Smooth muscle cell (in vitro differentiated cells): ENCODE measurements at regions not wholly inside any gene's neighbourhood (a gene's known extent, or its start where the extent isn't known, plus 50 kb on each side); places are given as distances from the start of the nearest gene placed in this dataset.

Experiments
- DNase-seq: peaks from one replicate; lab custom pipeline; 2025; ENCODE audit not compliant: unreplicated experiment; lab: John Stamatoyannopoulos, UW
- H2AFZ ChIP-seq: fragments of 200-600 bp; sonication (generic); 2 replicates; pipeline ENCODE4 v1.6.0; 2016; ENCODE audit warnings: antibody characterized with exemption, low read depth, mild to moderate bottlenecking
- H3F3A ChIP-seq: fragments of 200-600 bp; sonication (generic); 2 replicates; pipeline ENCODE4 v1.6.0; 2017; ENCODE audit warnings: antibody characterized with exemption, low read depth
- H3K27ac ChIP-seq: fragments of 200-600 bp; sonication (generic); 2 replicates; pipeline ENCODE4 v1.5.1; 2016; ENCODE audit warnings: low read depth, mild to moderate bottlenecking
- H3K27me3 ChIP-seq: fragments of 200-600 bp; sonication (generic); 2 replicates; pipeline ENCODE4 v1.6.1; 2016; ENCODE audit warnings: low read depth, mild to moderate bottlenecking
- H3K36me3 ChIP-seq: fragments of 200-600 bp; sonication (generic); 2 replicates; pipeline ENCODE4 v1.5.1; 2016; ENCODE audit warnings: low read depth
- H3K4me1 ChIP-seq: fragments of 200-600 bp; sonication (generic); 2 replicates; pipeline ENCODE4 v1.5.1; 2016; ENCODE audit warnings: low read depth
- H3K4me2 ChIP-seq: fragments of 200-600 bp; sonication (generic); 2 replicates; pipeline ENCODE4 v1.6.0; 2016; ENCODE audit warnings: mild to moderate bottlenecking
- H3K4me3 ChIP-seq: fragments of 200-600 bp; sonication (generic); 2 replicates; pipeline ENCODE4 v1.5.1; 2016; ENCODE audit warnings: mild to moderate bottlenecking
- H3K79me2 ChIP-seq: fragments of 200-600 bp; sonication (generic); 2 replicates; pipeline ENCODE4 v1.6.0; 2016; ENCODE audit warnings: low read depth, mild to moderate bottlenecking
- H3K9ac ChIP-seq: fragments of 200-600 bp; sonication (generic); 2 replicates; pipeline ENCODE4 v1.6.0; 2016; ENCODE audit warnings: low read depth
- H3K9me3 ChIP-seq: fragments of 200-600 bp; sonication (generic); replicated peaks from 2 replicates; pipeline ENCODE4 v1.5.1; 2016; ENCODE audit warnings: low read depth
- H4K20me1 ChIP-seq: fragments of 200-600 bp; sonication (generic); 2 replicates; pipeline ENCODE4 v1.6.0; 2016; ENCODE audit warnings: low read depth
- WGBS: methylation state at CpG from one replicate; pipeline ENCODE4 v1.1.7; 2016; ENCODE audit warnings: low lambda C conversion rate; 5-methylcytosine and 5-hydroxymethylcytosine counted together
- TF ChIP-seq, protein P1 (sequence below): fragments of 200-600 bp; sonication (generic); IDR thresholded peaks from 2 replicates; pipeline ENCODE4 v1.5.1; 2017; ENCODE audit warnings: borderline replicate concordance, mild to moderate bottlenecking, antibody characterized with exemption; ENCODE audit not compliant: insufficient read depth, poor library complexity, severe bottlenecking

DNA sequence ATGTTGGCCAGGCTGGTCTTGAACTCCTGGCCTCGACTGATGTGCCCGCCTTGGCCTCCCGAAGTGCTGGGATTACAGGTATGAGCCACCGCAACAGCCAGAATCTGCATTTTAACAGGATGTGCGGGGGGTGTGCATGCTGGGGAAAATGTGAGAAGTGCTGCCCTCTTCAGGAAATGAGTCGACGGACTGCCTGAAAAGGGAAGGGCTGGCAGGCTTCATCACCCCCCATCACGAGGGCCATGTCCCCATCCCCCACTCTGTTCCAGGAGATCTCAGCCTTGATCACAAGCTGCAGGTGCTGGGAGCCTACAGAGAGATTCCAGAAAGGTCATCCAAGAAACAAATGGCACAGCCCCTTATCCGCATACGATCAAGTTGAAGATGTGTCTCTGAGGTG is 195.3 kb upstream of the RPL38 start:
- Histone ChIP-seq H3K4me1 (peaks cover 7% of the 10 kb centered on the region), H3K27ac (no peak overlapping the region), H3K4me3 (no peak overlapping the region), H3F3A (no peaks in the 10 kb centered on the region), H4K20me1 (no peaks in the 10 kb centered on the region), H3K79me2 (no peaks in the 10 kb centered on the region), H3K9ac (no peak overlapping the region), H3K27me3 (peaks cover 15% of the 10 kb centered on the region), H3K9me3 (no peaks in the 10 kb centered on the region), H3K36me3 (no peaks in the 10 kb centered on the region), H2AFZ (no peak overlapping the region), H3K4me2 (no peak overlapping the region)
- WGBS, result 45% methylated on average over 10 of the region's 10 CpGs
- DNase-seq, result no peak
- TF ChIP-seq, protein P1, sequence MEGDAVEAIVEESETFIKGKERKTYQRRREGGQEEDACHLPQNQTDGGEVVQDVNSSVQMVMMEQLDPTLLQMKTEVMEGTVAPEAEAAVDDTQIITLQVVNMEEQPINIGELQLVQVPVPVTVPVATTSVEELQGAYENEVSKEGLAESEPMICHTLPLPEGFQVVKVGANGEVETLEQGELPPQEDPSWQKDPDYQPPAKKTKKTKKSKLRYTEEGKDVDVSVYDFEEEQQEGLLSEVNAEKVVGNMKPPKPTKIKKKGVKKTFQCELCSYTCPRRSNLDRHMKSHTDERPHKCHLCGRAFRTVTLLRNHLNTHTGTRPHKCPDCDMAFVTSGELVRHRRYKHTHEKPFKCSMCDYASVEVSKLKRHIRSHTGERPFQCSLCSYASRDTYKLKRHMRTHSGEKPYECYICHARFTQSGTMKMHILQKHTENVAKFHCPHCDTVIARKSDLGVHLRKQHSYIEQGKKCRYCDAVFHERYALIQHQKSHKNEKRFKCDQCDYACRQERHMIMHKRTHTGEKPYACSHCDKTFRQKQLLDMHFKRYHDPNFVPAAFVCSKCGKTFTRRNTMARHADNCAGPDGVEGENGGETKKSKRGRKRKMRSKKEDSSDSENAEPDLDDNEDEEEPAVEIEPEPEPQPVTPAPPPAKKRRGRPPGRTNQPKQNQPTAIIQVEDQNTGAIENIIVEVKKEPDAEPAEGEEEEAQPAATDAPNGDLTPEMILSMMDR, result no peak

DNA sequence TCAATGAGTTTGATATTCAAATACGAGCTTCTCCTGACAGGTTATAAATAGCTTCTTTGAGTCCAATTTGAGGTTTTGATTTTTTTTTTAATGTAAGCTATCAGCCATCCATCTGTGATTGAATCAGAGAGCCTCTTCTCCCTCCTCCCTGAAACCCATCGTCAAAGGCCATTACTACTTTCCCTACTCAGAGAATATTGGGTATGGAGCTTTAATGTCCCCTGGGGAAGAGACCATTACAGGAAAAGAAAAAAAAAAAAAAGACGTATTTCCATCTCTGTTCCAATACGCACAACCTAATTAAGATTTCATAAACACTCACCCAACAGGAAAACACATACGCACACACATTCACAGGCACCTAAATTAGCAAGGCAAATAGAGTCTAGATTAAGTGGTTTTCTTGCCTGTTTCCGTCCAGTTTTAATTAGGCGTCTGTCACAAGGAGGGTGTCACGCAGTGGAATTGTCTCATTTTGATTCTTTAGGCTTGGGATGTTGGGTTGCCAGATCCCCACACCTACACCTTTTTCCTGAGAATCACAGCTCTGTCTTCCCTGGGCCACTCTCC is 194.3 kb upstream of the RPL38 start:
- no peak overlapping the region for H3K27ac ChIP-seq
- WGBS, result 89% methylated on average over 8 of the region's 8 CpGs
- no peaks in the 10 kb centered on the region for H3F3A ChIP-seq
- no peak overlapping the region for H3K9ac ChIP-seq
- no peak overlapping the region for H3K4me2 ChIP-seq
- peaks cover 13% of the 10 kb centered on the region for H3K27me3 ChIP-seq
- TF ChIP-seq, protein P1, result no peak
- peaks cover 7% of the 10 kb centered on the region for H3K4me1 ChIP-seq
- no peak overlapping the region for H2AFZ ChIP-seq
- H3K79me2 ChIP-seq, result no peaks in the 10 kb centered on the region
- DNase-seq, result no peak
- no peak overlapping the region for H3K4me3 ChIP-seq
- H4K20me1 ChIP-seq, result no peaks in the 10 kb centered on the region
- H3K9me3 ChIP-seq, result no peaks in the 10 kb centered on the region
- no peaks in the 10 kb centered on the region for H3K36me3 ChIP-seq

DNA sequence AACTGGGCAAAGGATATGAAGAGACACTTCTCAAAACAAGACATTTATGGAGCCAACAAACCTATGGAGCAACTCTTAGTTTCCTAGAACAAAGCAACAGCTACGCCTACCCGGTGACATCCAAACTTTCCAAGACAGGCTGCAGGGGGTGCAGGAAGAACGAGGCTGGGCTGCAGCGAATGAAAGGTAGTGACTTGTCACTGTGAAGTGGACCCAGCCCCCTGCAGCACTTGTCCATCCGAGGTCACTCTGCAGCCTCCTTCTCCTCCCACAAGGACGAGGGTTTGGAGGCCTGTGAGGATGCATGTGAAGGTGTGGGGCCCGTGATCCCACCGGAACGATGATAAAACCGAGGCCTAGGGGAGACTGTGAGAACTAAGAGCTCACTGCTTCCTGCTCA is 192.6 kb upstream of the RPL38 start:
- Histone ChIP-seq H3K9me3 (no peaks in the 10 kb centered on the region), H3K9ac (no peak overlapping the region), H3K4me2 (no peak overlapping the region), H3F3A (no peaks in the 10 kb centered on the region), H3K4me3 (no peak overlapping the region), H2AFZ (no peak overlapping the region), H3K79me2 (no peaks in the 10 kb centered on the region), H3K4me1 (peaks cover 7% of the 10 kb centered on the region), H3K27ac (no peak overlapping the region), H3K27me3 (peaks cover 10% of the 10 kb centered on the region), H3K36me3 (no peaks in the 10 kb centered on the region), H4K20me1 (no peaks in the 10 kb centered on the region)
- TF ChIP-seq, protein P1, result no peak
- WGBS, result 84% methylated on average over 10 of the region's 10 CpGs
- DNase-seq, result no peak

DNA sequence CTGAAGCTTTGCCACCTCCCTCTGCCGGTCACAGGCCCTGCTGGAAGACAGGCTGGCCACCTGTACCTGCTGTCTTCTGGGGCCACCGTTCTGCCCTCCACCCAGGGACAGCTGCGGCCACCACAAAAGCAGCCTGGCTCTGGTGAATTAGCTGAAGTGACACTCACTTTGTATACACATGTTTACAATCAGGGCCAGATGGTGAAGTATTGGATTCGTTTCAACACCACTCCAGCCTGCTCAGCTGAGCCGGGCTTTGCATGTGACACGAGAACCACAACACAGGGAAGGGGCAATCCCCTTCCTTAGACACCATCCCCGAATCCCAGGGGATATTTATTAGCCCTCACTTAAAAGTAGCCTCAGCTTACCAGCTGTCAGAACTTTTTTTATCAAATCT is 191.5 kb upstream of the RPL38 start:
- TF ChIP-seq, protein P1, result no peak
- Histone ChIP-seq H3K27me3 (peaks cover 10% of the 10 kb centered on the region), H3F3A (no peaks in the 10 kb centered on the region), H3K4me2 (no peak overlapping the region), H3K27ac (no peak overlapping the region), H3K9ac (no peak overlapping the region), H3K36me3 (no peaks in the 10 kb centered on the region), H3K9me3 (no peaks in the 10 kb centered on the region), H3K4me3 (no peak overlapping the region), H3K4me1 (peaks cover 9% of the 10 kb centered on the region), H3K79me2 (no peaks in the 10 kb centered on the region), H4K20me1 (no peaks in the 10 kb centered on the region), H2AFZ (no peak overlapping the region)
- WGBS, result 28% methylated on average over 7 of the region's 7 CpGs
- no peak for DNase-seq
